ENCODE measurements at regions not wholly inside any gene's neighbourhood (a gene's known extent, or its start where the extent isn't known, plus 50 kb on each side); places are given as distances from the start of the nearest gene placed in this dataset.

DNA sequence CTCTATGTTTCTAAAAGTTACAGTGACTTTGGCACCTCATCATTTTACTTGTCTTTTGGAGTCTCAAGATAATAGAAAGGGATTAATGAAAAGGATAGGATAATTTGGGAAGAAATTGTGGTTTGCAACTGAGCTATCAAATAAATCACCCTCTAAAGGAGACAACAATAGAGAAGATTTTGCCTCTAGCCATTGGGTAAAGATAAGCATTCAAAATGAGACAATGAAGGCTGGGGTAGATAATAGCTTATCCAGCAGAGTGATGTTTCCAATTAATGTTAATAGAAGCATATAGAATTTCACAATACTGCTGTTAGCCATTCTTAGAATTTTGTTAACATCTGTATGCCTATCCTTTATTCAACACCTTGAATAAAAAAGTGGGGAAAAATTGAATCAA is 1177.6 kb downstream of the ADGRL3 start:
- Histone ChIP-seq H3K4me1 (ENCODE audit: control insufficient read depth in 2 of 3, insufficient read depth in 2 of 3, low read depth in 1 of 3, low read length in 3 of 3) (no peaks in the 10 kb centered on the region), H3K9ac (ENCODE audit: low read length in 3 of 3) (no peak overlapping the region), H3K9me3 (ENCODE audit: control insufficient read depth in 2 of 3, insufficient read depth in 1 of 3, low read length in 3 of 3) (no peaks in the 10 kb centered on the region), H3K4me3 (ENCODE audit: low read length in 3 of 3) (no peak overlapping the region), H3K27me3 (ENCODE audit: control insufficient read depth, insufficient read depth, low read length) (no peaks in the 10 kb centered on the region), H3K27ac (ENCODE audit: low read depth in 2 of 2, low read length in 2 of 2) (no peak overlapping the region), H3K36me3 (ENCODE audit: control insufficient read depth in 2 of 3, insufficient read depth in 3 of 3, low read length in 3 of 3) (no peaks in the 10 kb centered on the region)
- intact Hi-C loops (cut with DNase I): no loop called here
- FAIRE-seq (no peak), DNase-seq (no peak)
- TF ChIP-seq, protein P1, sequence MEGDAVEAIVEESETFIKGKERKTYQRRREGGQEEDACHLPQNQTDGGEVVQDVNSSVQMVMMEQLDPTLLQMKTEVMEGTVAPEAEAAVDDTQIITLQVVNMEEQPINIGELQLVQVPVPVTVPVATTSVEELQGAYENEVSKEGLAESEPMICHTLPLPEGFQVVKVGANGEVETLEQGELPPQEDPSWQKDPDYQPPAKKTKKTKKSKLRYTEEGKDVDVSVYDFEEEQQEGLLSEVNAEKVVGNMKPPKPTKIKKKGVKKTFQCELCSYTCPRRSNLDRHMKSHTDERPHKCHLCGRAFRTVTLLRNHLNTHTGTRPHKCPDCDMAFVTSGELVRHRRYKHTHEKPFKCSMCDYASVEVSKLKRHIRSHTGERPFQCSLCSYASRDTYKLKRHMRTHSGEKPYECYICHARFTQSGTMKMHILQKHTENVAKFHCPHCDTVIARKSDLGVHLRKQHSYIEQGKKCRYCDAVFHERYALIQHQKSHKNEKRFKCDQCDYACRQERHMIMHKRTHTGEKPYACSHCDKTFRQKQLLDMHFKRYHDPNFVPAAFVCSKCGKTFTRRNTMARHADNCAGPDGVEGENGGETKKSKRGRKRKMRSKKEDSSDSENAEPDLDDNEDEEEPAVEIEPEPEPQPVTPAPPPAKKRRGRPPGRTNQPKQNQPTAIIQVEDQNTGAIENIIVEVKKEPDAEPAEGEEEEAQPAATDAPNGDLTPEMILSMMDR (IDR thresholded peaks at IDR 0.05; ENCODE audit: borderline replicate concordance, extremely low read depth, insufficient read depth): no peak

DNA sequence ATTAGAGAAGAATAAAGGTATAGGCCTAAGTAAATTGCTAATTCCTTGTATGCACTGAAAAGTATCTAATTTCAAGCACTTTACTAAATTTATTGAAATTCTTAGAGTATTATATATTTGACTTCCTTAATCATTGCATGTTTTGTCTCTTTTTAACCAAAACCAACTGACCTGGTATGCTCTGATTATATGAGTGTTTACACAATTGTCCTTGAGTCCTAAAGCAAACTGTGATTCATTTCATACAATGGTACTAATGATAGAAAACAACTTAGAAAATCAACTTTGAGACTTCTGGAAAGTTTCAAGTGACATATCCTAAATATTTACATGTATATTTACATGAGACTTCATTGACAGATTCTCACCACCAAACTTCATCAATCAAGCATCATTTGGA is 1177.1 kb downstream of the ADGRL3 start:
- Histone ChIP-seq H3K27me3 (ENCODE audit: control insufficient read depth, insufficient read depth, low read length) (no peaks in the 10 kb centered on the region), H3K9ac (ENCODE audit: low read length in 3 of 3) (no peak overlapping the region), H3K4me1 (ENCODE audit: control insufficient read depth in 2 of 3, insufficient read depth in 2 of 3, low read depth in 1 of 3, low read length in 3 of 3) (no peaks in the 10 kb centered on the region), H3K36me3 (ENCODE audit: control insufficient read depth in 2 of 3, insufficient read depth in 3 of 3, low read length in 3 of 3) (no peaks in the 10 kb centered on the region), H3K9me3 (ENCODE audit: control insufficient read depth in 2 of 3, insufficient read depth in 1 of 3, low read length in 3 of 3) (no peaks in the 10 kb centered on the region), H3K4me3 (ENCODE audit: low read length in 3 of 3) (no peak overlapping the region), H3K27ac (ENCODE audit: low read depth in 2 of 2, low read length in 2 of 2) (no peak overlapping the region)
- FAIRE-seq (no peak), DNase-seq (no peak)
- TF ChIP-seq, protein P1 (IDR thresholded peaks at IDR 0.05; ENCODE audit: borderline replicate concordance, extremely low read depth, insufficient read depth): no peak
- intact Hi-C loops (cut with DNase I): no loop called here

DNA sequence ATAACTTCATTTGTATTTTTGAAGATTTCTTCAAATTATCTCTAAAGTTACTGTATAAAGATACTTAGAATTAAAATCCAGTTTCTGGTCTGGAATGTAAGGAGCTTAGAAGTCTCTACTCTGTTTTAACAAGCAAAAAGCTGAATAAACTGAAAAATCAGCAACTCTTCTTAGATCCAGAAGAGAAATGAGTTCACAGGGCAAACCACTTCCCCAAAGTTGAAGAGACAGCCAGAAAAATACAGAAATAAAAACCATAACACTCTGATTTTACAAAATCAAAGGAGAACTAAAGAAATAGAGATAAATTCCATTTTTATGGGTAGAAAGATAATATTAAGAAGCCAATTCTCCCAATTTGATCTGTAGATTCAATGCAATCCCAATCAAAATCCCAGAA is 1166.8 kb downstream of the ADGRL3 start:
- Histone ChIP-seq H3K27ac (ENCODE audit: low read depth in 2 of 2, low read length in 2 of 2) (no peak overlapping the region), H3K36me3 (ENCODE audit: control insufficient read depth in 2 of 3, insufficient read depth in 3 of 3, low read length in 3 of 3) (no peaks in the 10 kb centered on the region), H3K9me3 (ENCODE audit: control insufficient read depth in 2 of 3, insufficient read depth in 1 of 3, low read length in 3 of 3) (no peaks in the 10 kb centered on the region), H3K4me3 (ENCODE audit: low read length in 3 of 3) (no peak overlapping the region), H3K4me1 (ENCODE audit: control insufficient read depth in 2 of 3, insufficient read depth in 2 of 3, low read depth in 1 of 3, low read length in 3 of 3) (no peaks in the 10 kb centered on the region), H3K27me3 (ENCODE audit: control insufficient read depth, insufficient read depth, low read length) (no peaks in the 10 kb centered on the region), H3K9ac (ENCODE audit: low read length in 3 of 3) (no peak overlapping the region)
- FAIRE-seq: no peak
- TF ChIP-seq, protein P1 (IDR thresholded peaks at IDR 0.05; ENCODE audit: borderline replicate concordance, extremely low read depth, insufficient read depth): no peak
- intact Hi-C loops (cut with DNase I): no loop called here
- DNase-seq: no peak

DNA sequence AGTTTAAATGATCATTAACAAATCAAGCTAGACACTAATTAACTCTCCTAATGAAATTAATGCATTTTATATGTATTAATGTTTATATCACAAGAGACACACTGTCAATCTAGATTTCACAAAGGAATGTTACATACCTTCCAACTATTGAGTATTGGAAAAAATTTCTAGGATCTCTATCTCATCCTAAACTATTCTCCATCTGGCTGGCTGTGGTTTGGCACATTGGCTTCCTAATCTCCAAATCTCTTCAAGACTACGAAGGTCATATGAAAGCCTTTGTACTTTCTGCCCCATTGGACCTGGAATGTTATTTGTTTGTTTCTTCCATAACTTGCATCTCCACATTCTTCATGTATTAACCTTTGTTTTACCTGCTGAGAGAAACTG is 1160.0 kb downstream of the ADGRL3 start:
- DNase-seq (no peak), FAIRE-seq (no peak)
- Histone ChIP-seq H3K27me3 (ENCODE audit: control insufficient read depth, insufficient read depth, low read length) (no peaks in the 10 kb centered on the region), H3K9ac (ENCODE audit: low read length in 3 of 3) (no peak overlapping the region), H3K9me3 (ENCODE audit: control insufficient read depth in 2 of 3, insufficient read depth in 1 of 3, low read length in 3 of 3) (no peaks in the 10 kb centered on the region), H3K36me3 (ENCODE audit: control insufficient read depth in 2 of 3, insufficient read depth in 3 of 3, low read length in 3 of 3) (no peaks in the 10 kb centered on the region), H3K4me3 (ENCODE audit: low read length in 3 of 3) (no peak overlapping the region), H3K4me1 (ENCODE audit: control insufficient read depth in 2 of 3, insufficient read depth in 2 of 3, low read depth in 1 of 3, low read length in 3 of 3) (no peaks in the 10 kb centered on the region), H3K27ac (ENCODE audit: low read depth in 2 of 2, low read length in 2 of 2) (no peak overlapping the region)
- intact Hi-C loops (cut with DNase I): no loop called here
- TF ChIP-seq, protein P1 (IDR thresholded peaks at IDR 0.05; ENCODE audit: borderline replicate concordance, extremely low read depth, insufficient read depth): no peak
